Activated naive CD4-positive, alpha-beta T cell treated with Interleukin-2 at 50 U/mL for 16 hours (primary cell): ENCODE measurements at regions not wholly inside any gene's neighbourhood (a gene's known extent, or its start where the extent isn't known, plus 50 kb on each side); places are given as distances from the start of the nearest gene placed in this dataset.
"Not testable (repeated sequence)": the region's sequence is repeated elsewhere in the genome, so short reads cannot be mapped to it uniquely, and the experiment has no call there.

Source experiments
- DNase-seq: peaks from one replicate; pipeline ENCODE4 v3.0.0-alpha.2; 2020

- DNase-seq: peak; percentile 46
Observed at GRCh38 chr18:961644-962355, 57.1 kb downstream of the ADCYAP1 start.

DNA sequence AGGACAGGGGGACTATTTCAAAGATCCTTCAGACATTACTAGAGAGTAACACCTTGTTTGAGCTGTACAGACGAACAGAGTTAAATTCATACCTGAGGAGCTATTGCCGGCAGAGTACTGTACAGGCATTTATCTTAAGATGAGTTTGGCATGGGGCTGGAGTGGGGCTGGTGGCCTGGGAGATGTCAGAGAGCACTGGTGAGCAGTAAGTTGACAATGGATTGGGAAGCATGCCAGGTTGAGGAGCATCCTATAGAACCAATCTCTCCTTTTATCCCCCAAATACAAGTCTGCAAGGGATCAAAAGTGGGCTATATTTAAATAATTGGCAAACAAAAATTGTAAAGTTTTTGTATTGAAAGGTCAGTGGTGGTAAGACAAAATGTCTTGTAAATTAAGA is 58.6 kb downstream of the ADCYAP1 start:
- no peak for DNase-seq

DNA sequence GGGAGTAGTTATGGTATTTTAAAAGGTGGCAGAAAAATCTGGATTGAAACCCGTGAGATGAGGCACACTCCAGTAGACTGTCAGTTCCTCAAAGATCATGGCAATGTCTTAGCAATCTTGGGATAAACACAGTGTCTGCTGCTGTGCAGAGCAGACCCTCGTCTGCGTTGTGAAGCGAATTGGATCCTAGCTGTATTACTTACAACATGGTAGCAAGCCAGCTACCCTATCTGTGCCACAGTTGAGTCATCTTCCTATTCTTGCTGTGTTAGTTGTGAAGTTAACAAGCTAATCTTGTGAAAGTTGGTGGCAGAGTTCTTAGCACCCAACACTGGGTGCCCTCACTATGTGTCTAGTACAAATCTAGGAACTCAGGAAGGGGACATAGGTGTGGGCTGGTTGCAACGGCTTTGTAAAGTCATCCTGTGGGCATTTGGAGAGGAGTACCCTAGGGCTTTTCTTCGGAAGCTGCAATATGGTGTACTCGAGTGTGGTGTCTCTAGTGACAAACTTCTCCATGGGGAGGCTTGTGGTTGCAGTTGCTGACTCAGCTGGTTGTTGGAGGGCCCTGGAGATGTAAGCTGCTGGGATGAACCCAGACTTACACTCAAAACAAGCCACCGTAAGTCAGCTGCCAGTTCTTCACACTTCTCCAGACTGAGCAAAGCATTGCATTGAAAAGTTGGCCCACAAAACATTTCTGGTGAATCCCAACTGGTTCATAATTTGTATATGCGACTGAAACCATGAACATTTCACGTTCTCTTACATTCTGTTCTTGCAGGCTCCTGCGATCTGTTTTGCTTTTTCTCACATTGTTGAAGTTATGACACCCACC is 61.5 kb downstream of the ADCYAP1 start:
- DNase-seq: no peak

- DNase-seq: no peak
Observed at GRCh38 chr18:966759-967576, 62.3 kb downstream of the ADCYAP1 start.

DNA sequence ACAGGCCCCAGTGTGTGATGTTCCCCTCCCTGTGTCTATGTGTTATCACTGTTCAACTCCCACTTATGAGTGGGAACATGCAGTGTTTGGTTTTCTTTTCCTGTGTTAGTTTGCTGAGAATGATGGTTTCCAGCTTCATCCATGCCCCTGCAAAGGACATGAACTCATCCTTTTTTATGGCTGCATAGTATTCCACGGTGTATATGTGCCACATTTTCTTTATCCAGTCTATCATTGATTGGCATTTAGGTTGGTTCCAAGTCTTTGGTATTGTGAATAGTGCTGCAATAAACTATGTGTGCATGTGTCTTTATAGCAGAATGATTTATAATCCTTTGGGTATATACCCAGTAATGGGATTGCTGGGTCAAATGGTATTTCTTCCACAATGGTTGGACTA is 64.2 kb downstream of the ADCYAP1 start:
- DNase-seq: not testable (repeated sequence)

GRCh38 chr18:969311-969710 is 64.6 kb downstream of the ADCYAP1 start:
- not testable (repeated sequence) for DNase-seq

DNA sequence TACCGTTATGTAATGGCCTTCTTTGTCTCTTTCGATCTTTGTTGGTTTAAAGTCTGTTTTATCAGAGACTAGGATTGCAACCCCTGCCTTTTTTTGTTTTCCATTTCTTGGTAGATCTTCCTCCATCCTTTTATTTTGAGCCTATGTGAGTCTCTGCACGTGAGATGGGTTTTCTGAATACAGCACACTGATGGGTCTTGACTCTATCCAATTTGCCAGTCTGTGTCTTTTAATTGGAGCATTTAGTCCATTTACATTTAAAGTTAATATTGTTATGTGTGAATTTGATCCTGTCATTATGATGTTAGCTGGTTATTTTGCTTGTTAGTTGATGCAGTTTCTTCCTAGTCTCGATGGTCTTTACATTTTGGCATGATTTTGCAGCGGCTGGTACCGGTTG is 69.9 kb downstream of the ADCYAP1 start:
- DNase-seq: not testable (repeated sequence)

DNA sequence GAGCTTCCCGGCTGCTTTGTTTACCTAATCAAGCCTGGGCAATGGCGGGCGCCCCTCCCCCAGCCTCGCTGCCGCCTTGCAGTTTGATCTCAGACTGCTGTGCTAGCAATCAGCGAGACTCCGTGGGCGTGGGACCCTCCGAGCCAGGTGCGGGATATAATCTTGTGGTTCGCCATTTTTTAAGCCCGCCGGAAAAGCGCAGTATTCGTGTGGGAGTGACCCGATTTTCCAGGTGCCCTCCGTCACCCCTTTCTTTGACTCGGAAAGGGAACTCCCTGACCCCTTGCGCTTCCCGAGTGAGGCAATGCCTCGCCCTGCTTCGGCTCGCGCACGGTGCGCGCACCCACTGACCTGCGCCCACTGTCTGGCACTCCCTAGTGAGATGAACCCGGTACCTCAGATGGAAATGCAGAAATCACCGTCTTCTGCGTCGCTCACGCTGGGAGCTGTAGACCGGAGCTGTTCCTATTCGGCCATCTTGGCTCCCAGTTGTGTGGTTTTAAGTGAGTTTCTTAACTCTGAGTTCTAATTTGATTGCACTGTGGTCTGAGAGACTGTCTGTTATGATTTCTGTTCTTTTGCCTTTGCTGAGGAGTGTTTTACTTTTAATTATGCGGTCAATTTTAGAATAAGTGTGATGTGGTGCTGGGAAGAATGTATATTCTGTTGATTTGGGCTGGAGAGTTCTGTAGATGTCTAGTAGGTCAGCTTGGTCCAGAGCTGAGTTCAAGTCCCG is 71.9 kb downstream of the ADCYAP1 start:
- DNase-seq: not testable (repeated sequence)

GRCh38 chr18:977327-977726 is 72.7 kb downstream of the ADCYAP1 start:
- not testable (repeated sequence) for DNase-seq

GRCh38 chr18:977732-978131 is 73.1 kb downstream of the ADCYAP1 start:
- not testable (repeated sequence) for DNase-seq

DNA sequence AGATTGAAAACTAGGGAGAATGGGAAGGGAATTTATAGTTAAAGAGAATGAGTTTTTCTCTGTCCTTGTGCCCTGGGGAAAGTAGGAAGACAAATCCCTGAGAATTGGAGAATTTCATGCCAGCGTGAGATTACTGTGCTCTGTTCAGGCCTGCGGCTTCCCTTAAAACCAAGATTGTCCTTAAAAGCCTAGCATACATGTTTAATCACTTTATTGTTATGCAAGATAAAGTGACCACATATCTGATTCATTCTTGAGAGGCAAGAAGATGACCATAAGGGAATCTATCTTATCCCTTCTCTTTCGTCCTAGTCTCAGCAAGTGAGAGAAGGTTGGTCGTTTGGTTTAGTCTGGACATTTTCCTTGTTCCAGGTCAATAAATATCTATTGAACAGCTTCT is 75.9 kb downstream of the ADCYAP1 start:
- DNase-seq: no peak

DNA sequence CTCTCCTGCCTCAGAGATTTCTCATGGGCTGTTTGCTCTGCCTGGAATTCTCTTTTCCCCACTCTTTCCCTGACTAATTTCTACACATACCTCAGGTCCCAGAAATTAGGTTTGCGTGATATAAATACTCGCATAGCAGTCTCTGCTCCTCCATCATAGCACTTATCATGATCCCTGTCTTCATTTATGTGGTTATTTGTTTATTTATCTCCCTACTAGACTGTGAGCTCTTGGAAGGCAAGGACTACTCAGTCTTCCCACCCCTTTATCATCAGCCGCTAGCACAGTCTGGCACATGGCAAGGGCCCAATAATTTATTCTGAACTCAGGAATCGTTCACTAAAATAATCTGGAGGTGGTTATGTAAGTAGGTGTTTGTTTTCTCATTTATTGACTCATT is 79.3 kb downstream of the ADCYAP1 start:
- no peak for DNase-seq

DNA sequence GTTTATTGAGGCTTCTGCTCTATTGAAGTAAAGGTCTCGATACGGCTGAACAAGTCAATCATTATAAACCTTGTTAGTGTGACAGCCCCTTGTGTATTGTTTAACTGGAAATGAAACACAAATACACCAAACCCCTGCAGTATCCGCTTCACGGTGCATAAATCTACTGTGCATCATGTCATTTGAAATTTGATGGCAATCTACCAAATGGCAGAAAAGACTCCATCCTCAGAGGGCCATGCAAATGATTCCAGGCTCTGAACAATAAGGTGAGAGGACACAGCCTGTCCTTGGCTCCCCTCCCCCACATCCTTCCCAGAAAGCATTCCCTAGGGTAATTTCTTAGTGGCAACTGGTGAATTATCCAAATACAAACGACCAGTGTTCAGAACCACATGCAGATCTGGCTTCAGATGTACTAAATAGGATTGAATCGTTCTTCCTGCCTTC is 80.6 kb downstream of the ADCYAP1 start:
- no peak for DNase-seq

DNA sequence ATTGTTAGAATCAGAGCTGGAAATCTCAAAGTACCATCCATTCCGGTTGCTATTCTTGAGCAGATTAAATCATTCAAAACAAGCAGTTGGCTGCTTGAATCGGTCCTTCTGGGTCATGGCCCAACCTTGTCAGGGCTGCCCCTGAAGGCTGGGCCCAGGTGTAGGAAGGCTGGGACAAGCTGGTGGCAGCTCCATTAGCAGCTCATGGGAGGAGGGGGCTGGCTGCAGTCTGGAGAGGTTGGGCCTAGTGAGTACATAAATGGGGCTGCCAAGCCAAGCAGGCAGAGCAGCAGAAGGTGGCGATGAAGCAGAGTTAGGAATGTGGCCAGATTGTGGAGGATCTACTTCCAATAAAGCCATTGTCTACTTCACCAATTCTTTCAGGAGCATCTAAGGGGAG is 81.4 kb downstream of the ADCYAP1 start:
- DNase-seq: no peak

- DNase-seq: no peak
Observed at GRCh38 chr18:986552-986951, 81.9 kb downstream of the ADCYAP1 start.

DNA sequence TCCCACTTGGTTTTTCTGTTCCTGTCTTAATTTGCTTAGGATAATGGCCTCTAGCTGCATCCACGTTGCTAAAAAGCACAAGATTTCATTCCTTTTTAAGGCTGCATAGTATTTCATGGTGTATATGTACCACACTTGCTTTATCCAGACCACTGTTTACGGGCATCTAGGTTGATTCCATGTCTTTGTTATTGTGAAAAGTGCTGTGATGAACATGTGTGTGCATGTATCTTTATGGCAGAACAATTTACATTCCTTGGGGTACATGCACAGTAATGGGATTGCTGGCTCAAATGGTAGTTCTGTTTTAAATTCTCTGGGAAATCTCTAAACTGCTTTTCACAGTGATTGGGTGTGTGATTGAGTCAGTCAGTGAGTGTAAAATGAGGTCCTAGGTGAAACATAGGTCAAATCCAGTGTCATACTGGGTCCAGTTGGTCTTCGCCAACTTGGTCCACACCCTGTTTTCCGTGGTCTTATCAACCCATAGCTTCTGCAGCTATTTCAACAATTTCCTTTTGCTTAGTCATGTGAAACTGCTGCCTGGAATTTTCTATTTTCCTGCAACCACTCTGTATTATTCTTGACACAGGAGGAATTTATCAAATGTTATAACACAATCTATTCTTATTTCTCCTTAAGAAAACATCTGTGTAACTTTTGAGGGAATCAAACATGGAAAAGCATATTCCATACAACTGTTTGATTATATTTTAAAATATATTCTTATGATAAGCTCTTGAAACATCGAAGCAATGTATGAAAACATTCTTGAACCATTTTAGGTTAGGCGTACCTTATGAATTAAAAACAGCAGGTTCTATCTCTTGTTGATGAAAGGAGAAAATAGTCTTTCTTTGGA is 82.9 kb downstream of the ADCYAP1 start:
- no peak for DNase-seq

DNA sequence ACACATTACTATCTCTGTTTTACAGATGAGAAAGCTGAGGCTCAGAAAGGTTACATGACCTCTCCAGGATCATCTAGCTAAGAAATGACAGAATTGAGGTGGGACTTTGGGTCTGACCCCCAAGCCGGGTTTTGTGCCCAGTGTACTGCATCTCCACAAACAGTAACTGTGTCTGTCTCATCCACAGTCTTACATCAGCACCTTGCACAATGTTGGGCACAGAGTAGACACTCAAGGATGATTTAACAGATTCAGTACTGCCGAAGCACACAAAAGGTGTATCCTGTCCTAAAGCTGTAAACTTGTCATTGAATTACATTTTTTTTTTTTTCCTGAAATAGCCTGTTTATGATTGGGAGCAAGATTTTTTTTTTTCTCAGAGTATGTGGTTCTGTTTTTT is 84.8 kb downstream of the ADCYAP1 start:
- DNase-seq: no peak

DNA sequence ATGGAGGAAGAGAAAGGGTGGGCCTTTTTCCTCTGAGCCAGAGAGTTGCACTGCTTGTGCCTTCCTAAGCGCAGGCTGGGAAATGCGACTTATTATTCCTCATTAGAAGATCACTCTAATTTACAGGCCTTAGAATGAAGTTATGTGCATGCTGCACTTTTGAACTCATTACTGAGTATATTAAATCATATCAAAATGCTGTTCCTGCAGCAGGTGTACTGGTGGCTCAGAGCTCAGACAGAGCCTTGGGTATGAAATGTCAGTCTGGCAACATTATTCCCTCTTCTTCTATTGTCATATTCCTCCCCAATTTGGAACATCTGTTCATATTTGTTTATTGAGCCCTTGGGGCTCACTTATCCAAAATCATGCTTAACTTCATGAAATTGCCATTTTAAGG is 85.5 kb downstream of the ADCYAP1 start:
- DNase-seq: no peak

GRCh38 chr18:991441-991840 is 86.8 kb downstream of the ADCYAP1 start:
- DNase-seq: no peak

DNA sequence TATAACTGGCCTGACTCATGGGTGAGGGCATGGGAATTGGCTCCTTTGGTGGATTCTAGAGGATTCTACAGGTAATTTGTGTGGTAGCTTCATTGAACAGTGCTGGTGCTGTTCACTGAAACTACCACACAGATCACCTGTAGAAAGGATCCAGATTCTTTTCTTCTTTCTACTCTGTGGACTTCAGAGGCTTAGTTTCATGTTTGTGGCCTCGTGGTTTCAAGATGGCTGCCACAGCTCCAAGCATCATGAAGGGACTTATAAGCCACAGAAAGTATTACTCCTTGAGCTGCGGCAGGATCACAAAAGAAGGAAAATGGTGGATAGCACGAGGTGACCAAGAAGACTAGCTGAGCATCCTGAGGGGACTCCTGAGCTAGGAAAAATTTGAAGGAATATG is 88.9 kb downstream of the ADCYAP1 start:
- DNase-seq: no peak

- no peak for DNase-seq
Observed at GRCh38 chr18:995629-996028, 91.0 kb downstream of the ADCYAP1 start.

DNA sequence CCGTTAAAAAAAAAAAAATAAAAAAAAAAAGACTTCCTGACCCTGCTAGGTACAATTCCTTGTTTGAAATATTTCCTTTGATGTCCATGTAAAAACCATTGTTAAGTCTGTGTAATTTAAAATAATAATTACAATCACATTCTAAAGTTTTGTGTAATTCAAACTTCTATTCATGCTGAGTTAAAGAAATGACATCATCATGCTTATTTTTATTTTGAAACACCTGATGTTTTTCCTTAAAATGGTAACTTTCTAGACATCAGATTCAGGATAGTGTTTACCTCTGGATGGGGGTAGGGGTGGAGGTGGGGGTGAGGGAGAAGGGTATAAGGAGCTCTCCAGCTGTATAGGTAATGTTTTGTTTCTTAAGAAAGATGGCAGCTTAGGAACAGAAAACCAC is 92.8 kb downstream of the ADCYAP1 start:
- DNase-seq: no peak
